ENCODE measurements at regions not wholly inside any gene's neighbourhood (a gene's known extent, or its start where the extent isn't known, plus 50 kb on each side); places are given as distances from the start of the nearest gene placed in this dataset.

DNA sequence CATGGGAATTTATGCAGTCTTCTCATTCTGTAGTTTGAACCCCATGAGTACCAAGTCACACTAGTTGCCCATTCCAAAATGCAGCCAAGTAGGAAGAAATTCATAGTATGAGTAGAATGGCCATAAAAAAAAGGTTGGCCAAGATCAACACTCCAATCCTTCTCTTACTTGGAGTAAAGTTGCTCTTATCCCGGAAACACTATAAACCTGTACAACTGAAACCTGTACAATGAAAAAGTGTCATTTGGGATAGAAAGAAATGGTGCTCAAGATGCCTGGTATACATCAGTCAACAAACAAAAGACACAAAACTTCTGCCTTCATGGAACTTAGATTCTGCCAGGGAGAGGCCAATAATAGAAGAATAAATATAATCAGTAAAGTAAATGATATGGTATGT is 325.0 kb downstream of the NFIB start:
- TF ChIP-seq, protein P1, sequence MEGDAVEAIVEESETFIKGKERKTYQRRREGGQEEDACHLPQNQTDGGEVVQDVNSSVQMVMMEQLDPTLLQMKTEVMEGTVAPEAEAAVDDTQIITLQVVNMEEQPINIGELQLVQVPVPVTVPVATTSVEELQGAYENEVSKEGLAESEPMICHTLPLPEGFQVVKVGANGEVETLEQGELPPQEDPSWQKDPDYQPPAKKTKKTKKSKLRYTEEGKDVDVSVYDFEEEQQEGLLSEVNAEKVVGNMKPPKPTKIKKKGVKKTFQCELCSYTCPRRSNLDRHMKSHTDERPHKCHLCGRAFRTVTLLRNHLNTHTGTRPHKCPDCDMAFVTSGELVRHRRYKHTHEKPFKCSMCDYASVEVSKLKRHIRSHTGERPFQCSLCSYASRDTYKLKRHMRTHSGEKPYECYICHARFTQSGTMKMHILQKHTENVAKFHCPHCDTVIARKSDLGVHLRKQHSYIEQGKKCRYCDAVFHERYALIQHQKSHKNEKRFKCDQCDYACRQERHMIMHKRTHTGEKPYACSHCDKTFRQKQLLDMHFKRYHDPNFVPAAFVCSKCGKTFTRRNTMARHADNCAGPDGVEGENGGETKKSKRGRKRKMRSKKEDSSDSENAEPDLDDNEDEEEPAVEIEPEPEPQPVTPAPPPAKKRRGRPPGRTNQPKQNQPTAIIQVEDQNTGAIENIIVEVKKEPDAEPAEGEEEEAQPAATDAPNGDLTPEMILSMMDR (IDR thresholded peaks at IDR 0.05): no peak
- no peak for TF ChIP-seq POLR2A (IDR thresholded peaks at IDR 0.05)

Measured in Peyer's patch (tissue), 4 donors.